ENCODE measurements at regions not wholly inside any gene's neighbourhood (a gene's known extent, or its start where the extent isn't known, plus 50 kb on each side); places are given as distances from the start of the nearest gene placed in this dataset.
"Not testable (repeated sequence)": the region's sequence is repeated elsewhere in the genome, so short reads cannot be mapped to it uniquely, and the experiment has no call there.

GRCh38 chr16:29271721-29272675, 134.5 kb downstream of the NPIPB11 start:
- DNase-seq; H3K36me3 ChIP-seq; intact Hi-C loops (cut with DNase I); H3K4me1 ChIP-seq; H3K9ac ChIP-seq (ENCODE audit: low read depth in 2 of 2, low read length in 2 of 2); H3K4me3 ChIP-seq; H3K9me3 ChIP-seq; H3K27ac ChIP-seq; H3K27me3 ChIP-seq: not testable (repeated sequence)

GRCh38 chr16:29270923-29271322, 135.6 kb downstream of the NPIPB11 start:
- DNase-seq; intact Hi-C loops (cut with DNase I); H3K9me3 ChIP-seq; H3K4me1 ChIP-seq; H3K36me3 ChIP-seq; H3K9ac ChIP-seq (ENCODE audit: low read depth in 2 of 2, low read length in 2 of 2); H3K27ac ChIP-seq; H3K4me3 ChIP-seq; H3K27me3 ChIP-seq: not testable (repeated sequence)

- H3K27me3 ChIP-seq; DNase-seq; H3K36me3 ChIP-seq; intact Hi-C loops (cut with DNase I); H3K9me3 ChIP-seq; H3K4me3 ChIP-seq; H3K4me1 ChIP-seq; H3K9ac ChIP-seq (ENCODE audit: low read depth in 2 of 2, low read length in 2 of 2); H3K27ac ChIP-seq: not testable (repeated sequence)
Measured at GRCh38 chr16:29270033-29270432, 136.5 kb downstream of the NPIPB11 start.

- H3K4me1 ChIP-seq; H3K27me3 ChIP-seq; intact Hi-C loops (cut with DNase I); H3K27ac ChIP-seq; H3K9ac ChIP-seq (ENCODE audit: low read depth in 2 of 2, low read length in 2 of 2); H3K4me3 ChIP-seq; H3K9me3 ChIP-seq; DNase-seq; H3K36me3 ChIP-seq: not testable (repeated sequence)
Measured at GRCh38 chr16:29269192-29269811, 137.2 kb downstream of the NPIPB11 start.

GRCh38 chr16:29268785-29269191, 137.7 kb downstream of the NPIPB11 start:
- intact Hi-C loops (cut with DNase I); H3K4me3 ChIP-seq; DNase-seq; H3K9me3 ChIP-seq; H3K27ac ChIP-seq; H3K9ac ChIP-seq (ENCODE audit: low read depth in 2 of 2, low read length in 2 of 2); H3K4me1 ChIP-seq; H3K36me3 ChIP-seq; H3K27me3 ChIP-seq: not testable (repeated sequence)

GRCh38 chr16:29268348-29268747, 138.2 kb downstream of the NPIPB11 start:
- H3K36me3 ChIP-seq; H3K27me3 ChIP-seq; H3K9ac ChIP-seq (ENCODE audit: low read depth in 2 of 2, low read length in 2 of 2); intact Hi-C loops (cut with DNase I); H3K4me3 ChIP-seq; H3K27ac ChIP-seq; H3K9me3 ChIP-seq; DNase-seq; H3K4me1 ChIP-seq: not testable (repeated sequence)

- H3K36me3 ChIP-seq; H3K27me3 ChIP-seq; DNase-seq; intact Hi-C loops (cut with DNase I); H3K9me3 ChIP-seq; H3K4me3 ChIP-seq; H3K4me1 ChIP-seq; H3K9ac ChIP-seq (ENCODE audit: low read depth in 2 of 2, low read length in 2 of 2); H3K27ac ChIP-seq: not testable (repeated sequence)
Measured at GRCh38 chr16:29267891-29268290, 138.6 kb downstream of the NPIPB11 start.

GRCh38 chr16:29267055-29267619, 139.4 kb downstream of the NPIPB11 start:
- H3K27me3 ChIP-seq; intact Hi-C loops (cut with DNase I); H3K9me3 ChIP-seq; H3K9ac ChIP-seq (ENCODE audit: low read depth in 2 of 2, low read length in 2 of 2); H3K4me1 ChIP-seq; H3K36me3 ChIP-seq; H3K4me3 ChIP-seq; H3K27ac ChIP-seq; DNase-seq: not testable (repeated sequence)

GRCh38 chr16:29266612-29267011, 139.9 kb downstream of the NPIPB11 start:
- DNase-seq; H3K4me3 ChIP-seq; H3K27ac ChIP-seq; intact Hi-C loops (cut with DNase I); H3K9me3 ChIP-seq; H3K9ac ChIP-seq (ENCODE audit: low read depth in 2 of 2, low read length in 2 of 2); H3K27me3 ChIP-seq; H3K4me1 ChIP-seq; H3K36me3 ChIP-seq: not testable (repeated sequence)

- H3K9me3 ChIP-seq; intact Hi-C loops (cut with DNase I); H3K27me3 ChIP-seq; H3K4me1 ChIP-seq; H3K9ac ChIP-seq (ENCODE audit: low read depth in 2 of 2, low read length in 2 of 2); H3K36me3 ChIP-seq; H3K4me3 ChIP-seq: not testable (repeated sequence)
- H3K27ac ChIP-seq, result peak overlapping the region; percentile 32
- DNase-seq, result peak; percentile 90
Measured at GRCh38 chr16:29265255-29265853, 141.2 kb downstream of the NPIPB11 start.

GRCh38 chr16:29264080-29264837, 142.3 kb downstream of the NPIPB11 start:
- H3K36me3 ChIP-seq; intact Hi-C loops (cut with DNase I); H3K27me3 ChIP-seq; DNase-seq; H3K9ac ChIP-seq (ENCODE audit: low read depth in 2 of 2, low read length in 2 of 2); H3K9me3 ChIP-seq; H3K4me1 ChIP-seq; H3K4me3 ChIP-seq; H3K27ac ChIP-seq: not testable (repeated sequence)

GRCh38 chr16:29262725-29263124, 143.8 kb downstream of the NPIPB11 start:
- H3K9me3 ChIP-seq; H3K9ac ChIP-seq (ENCODE audit: low read depth in 2 of 2, low read length in 2 of 2); intact Hi-C loops (cut with DNase I); H3K27ac ChIP-seq; H3K27me3 ChIP-seq; H3K36me3 ChIP-seq; H3K4me1 ChIP-seq; H3K4me3 ChIP-seq; DNase-seq: not testable (repeated sequence)

All from colonic mucosa (tissue), 4 donors.